ENCODE measurements at regions not wholly inside any gene's neighbourhood (a gene's known extent, or its start where the extent isn't known, plus 50 kb on each side); places are given as distances from the start of the nearest gene placed in this dataset.

DNA sequence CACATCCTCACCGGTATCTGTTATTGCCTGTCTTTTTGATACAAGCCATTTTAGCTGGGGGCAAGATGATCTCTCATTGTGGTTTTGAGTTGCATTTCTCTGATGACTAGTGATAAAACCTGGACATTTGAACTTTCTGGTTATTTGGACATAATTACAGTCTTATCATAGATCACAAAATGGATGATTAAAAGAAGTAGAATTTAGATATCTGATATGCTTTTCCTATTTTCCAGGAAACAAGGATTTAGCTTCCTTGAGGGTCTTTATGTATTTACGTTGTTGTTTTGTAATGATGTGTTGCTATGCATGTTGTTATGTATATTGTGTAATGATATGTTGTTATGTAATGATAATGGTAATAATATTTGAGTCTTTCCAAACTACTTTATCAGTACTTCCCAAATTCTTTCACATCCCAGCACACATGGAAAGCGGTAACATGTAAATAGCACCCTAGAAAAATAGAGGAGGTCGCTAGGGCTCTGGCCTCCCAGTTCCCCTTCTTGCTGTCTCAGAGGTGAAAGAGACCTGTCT lies 53.8 kb downstream of the GJD2 start:
- TF ChIP-seq CTCF (IDR thresholded peaks at IDR 0.05) (no peak), POLR2A (IDR thresholded peaks at IDR 0.05) (no peak)

Measured in lower leg skin (tissue), 3 donors.